HG02970 (cell line): ENCODE measurements at regions not wholly inside any gene's neighbourhood (a gene's known extent, or its start where the extent isn't known, plus 50 kb on each side); places are given as distances from the start of the nearest gene placed in this dataset.
"Not testable (repeated sequence)": the region's sequence is repeated elsewhere in the genome, so short reads cannot be mapped to it uniquely, and the experiment has no call there.

Source experiments
- ATAC-seq: cut with Tn5 transposase; IDR thresholded peaks from one replicate; pipeline ENCODE4 v1.9.1; 2021; ENCODE audit warnings: mild to moderate bottlenecking, moderate library complexity, moderate number of reproducible peaks; ENCODE audit not compliant: unreplicated experiment, low FRiP score

- ATAC-seq: no peak
These were observed 111.0 kb upstream of the PZP start for GRCh38 chr12:9319044-9319841.

- not testable (repeated sequence) for ATAC-seq
These were observed 105.3 kb upstream of the PZP start for GRCh38 chr12:9313479-9313878.

GRCh38 chr12:9312406-9313392 lies 104.5 kb upstream of the PZP start:
- not testable (repeated sequence) for ATAC-seq

- not testable (repeated sequence) for ATAC-seq
These were observed 103.3 kb upstream of the PZP start for GRCh38 chr12:9311454-9311853.

- not testable (repeated sequence) for ATAC-seq
These were observed 102.5 kb upstream of the PZP start for GRCh38 chr12:9310645-9311044.

GRCh38 chr12:9309749-9310148 lies 101.6 kb upstream of the PZP start:
- ATAC-seq: not testable (repeated sequence)

GRCh38 chr12:9308745-9309144 lies 100.5 kb upstream of the PZP start:
- ATAC-seq: not testable (repeated sequence)

GRCh38 chr12:9308163-9308562 lies 100.0 kb upstream of the PZP start:
- ATAC-seq: not testable (repeated sequence)

GRCh38 chr12:9307255-9307654 lies 99.1 kb upstream of the PZP start:
- not testable (repeated sequence) for ATAC-seq

GRCh38 chr12:9306004-9306403 lies 97.8 kb upstream of the PZP start:
- not testable (repeated sequence) for ATAC-seq

- not testable (repeated sequence) for ATAC-seq
These were observed 96.3 kb upstream of the PZP start for GRCh38 chr12:9304540-9304939.

GRCh38 chr12:9295872-9296271 lies 87.7 kb upstream of the PZP start:
- ATAC-seq: not testable (repeated sequence)

GRCh38 chr12:9294072-9294620 lies 86.0 kb upstream of the PZP start:
- not testable (repeated sequence) for ATAC-seq

GRCh38 chr12:9293391-9293790 lies 85.2 kb upstream of the PZP start:
- ATAC-seq: not testable (repeated sequence)

- ATAC-seq: not testable (repeated sequence)
These were observed 81.8 kb upstream of the PZP start for GRCh38 chr12:9289984-9290383.

GRCh38 chr12:9284724-9285123 lies 76.5 kb upstream of the PZP start:
- not testable (repeated sequence) for ATAC-seq

GRCh38 chr12:9284197-9284596 lies 76.0 kb upstream of the PZP start:
- ATAC-seq: peak; percentile 27

GRCh38 chr12:9283346-9284095 lies 75.3 kb upstream of the PZP start:
- peak; percentile 65 for ATAC-seq

GRCh38 chr12:9276990-9277389 lies 68.8 kb upstream of the PZP start:
- ATAC-seq: no peak

GRCh38 chr12:9273276-9273675 lies 65.1 kb upstream of the PZP start:
- ATAC-seq: no peak
